Calu3 (cell line): ENCODE measurements at regions not wholly inside any gene's neighbourhood (a gene's known extent, or its start where the extent isn't known, plus 50 kb on each side); places are given as distances from the start of the nearest gene placed in this dataset.
"Not testable (repeated sequence)": the region's sequence is repeated elsewhere in the genome, so short reads cannot be mapped to it uniquely, and the experiment has no call there.

Experiments
- BruUV-seq: library from RNA; stranded (reverse); fragments of 400-500 nt; replicated peaks from 2 replicates; lab custom pipeline; 2021; lab: Mats Ljungman, UMichigan
- CTCF ChIA-PET: fragments of 300-600 bp; sonication (Branson Sonifier 250); formaldehyde crosslinking; loops from one replicate; lab custom pipeline; 2022; ENCODE audit warnings: antibody characterized with exemption; lab: Charles Lee
- DNase-seq: peaks from one replicate; pipeline ENCODE4 v3.0.0; 2022
- H3K27ac Mint-ChIP-seq: one replicate; pipeline ENCODE4 v1.8.0; 2022; ENCODE audit warnings: mixed read lengths; ENCODE audit not compliant: unreplicated experiment
- H3K27me3 Mint-ChIP-seq: one replicate; pipeline ENCODE4 v1.8.0; 2022; ENCODE audit warnings: mixed read lengths; ENCODE audit not compliant: unreplicated experiment
- H3K36me3 Mint-ChIP-seq: one replicate; pipeline ENCODE4 v1.8.0; 2022; ENCODE audit warnings: mild to moderate bottlenecking, moderate library complexity, mixed read lengths; ENCODE audit not compliant: insufficient read depth, unreplicated experiment
- H3K4me1 Mint-ChIP-seq: one replicate; pipeline ENCODE4 v1.8.0; 2022; ENCODE audit warnings: mild to moderate bottlenecking, low read depth, mixed read lengths; ENCODE audit not compliant: unreplicated experiment
- H3K4me3 Mint-ChIP-seq: one replicate; pipeline ENCODE4 v1.8.0; 2022; ENCODE audit warnings: mild to moderate bottlenecking, low read depth, moderate library complexity, mixed read lengths; ENCODE audit not compliant: unreplicated experiment
- H3K9me3 Mint-ChIP-seq: one replicate; pipeline ENCODE4 v1.8.0; 2022; ENCODE audit warnings: low read depth, mixed read lengths; ENCODE audit not compliant: unreplicated experiment
- CTCF ChIP-seq: fragments of 200-600 bp; IDR thresholded peaks from one replicate; pipeline ENCODE4 v1.8.0; 2022; ENCODE audit warnings: antibody characterized with exemption; ENCODE audit not compliant: unreplicated experiment
- intact Hi-C: fragments of 100-400 bp; cut with micrococcal nuclease; formaldehyde crosslinking; loops from one replicate; pipeline ENCODE4 v1.10.0; 2022; ENCODE audit not compliant: unreplicated experiment

- TF ChIP-seq CTCF: no peak
- no peaks in the 10 kb centered on the region for H3K4me1 Mint-ChIP-seq
- no peak overlapping the region for H3K4me3 Mint-ChIP-seq
- no peaks in the 10 kb centered on the region for H3K36me3 Mint-ChIP-seq
- intact Hi-C loops: no loop called here
- no peak overlapping the region for H3K27ac Mint-ChIP-seq
- peaks cover 5% of the 10 kb centered on the region for H3K9me3 Mint-ChIP-seq
- no peaks in the 10 kb centered on the region for H3K27me3 Mint-ChIP-seq
- no peak for DNase-seq
- CTCF ChIA-PET: no interaction called here
- BruUV-seq: no TSS peak
Observed at GRCh38 chr11:116037861-116038260, 533.6 kb upstream of the CADM1 start.

GRCh38 chr11:116035977-116036376 is 531.8 kb upstream of the CADM1 start:
- Mint-ChIP-seq H3K4me3 (no peak overlapping the region), H3K36me3 (no peaks in the 10 kb centered on the region), H3K27me3 (no peaks in the 10 kb centered on the region), H3K9me3 (peaks cover 12% of the 10 kb centered on the region), H3K27ac (no peak overlapping the region), H3K4me1 (no peaks in the 10 kb centered on the region)
- BruUV-seq: no TSS peak
- no peak for DNase-seq
- TF ChIP-seq CTCF: no peak
- CTCF ChIA-PET: no interaction called here
- intact Hi-C loops: no loop called here

GRCh38 chr11:116033931-116034553 is 529.8 kb upstream of the CADM1 start:
- H3K36me3 Mint-ChIP-seq: no peaks in the 10 kb centered on the region
- H3K4me3 Mint-ChIP-seq: no peak overlapping the region
- DNase-seq: no peak
- BruUV-seq: no TSS peak
- TF ChIP-seq CTCF: no peak
- peaks cover 12% of the 10 kb centered on the region for H3K9me3 Mint-ChIP-seq
- no peaks in the 10 kb centered on the region for H3K27me3 Mint-ChIP-seq
- intact Hi-C loops: no loop called here
- no peaks in the 10 kb centered on the region for H3K4me1 Mint-ChIP-seq
- CTCF ChIA-PET: no interaction called here
- no peak overlapping the region for H3K27ac Mint-ChIP-seq

- TF ChIP-seq CTCF: no peak
- DNase-seq: no peak
- H3K9me3 Mint-ChIP-seq: peaks cover 17% of the 10 kb centered on the region
- no peaks in the 10 kb centered on the region for H3K4me1 Mint-ChIP-seq
- BruUV-seq: no TSS peak
- H3K4me3 Mint-ChIP-seq: no peak overlapping the region
- no peaks in the 10 kb centered on the region for H3K36me3 Mint-ChIP-seq
- H3K27me3 Mint-ChIP-seq: no peaks in the 10 kb centered on the region
- intact Hi-C loops: no loop called here
- CTCF ChIA-PET: no interaction called here
- H3K27ac Mint-ChIP-seq: no peak overlapping the region
Observed at GRCh38 chr11:116030697-116031331, 526.6 kb upstream of the CADM1 start.

GRCh38 chr11:116028506-116028905 is 524.3 kb upstream of the CADM1 start:
- CTCF ChIA-PET, BruUV-seq: not testable (repeated sequence)

More at GRCh38 chr11:116028506-116028905, 524.3 kb upstream of the CADM1 start:
- H3K4me1 Mint-ChIP-seq, intact Hi-C loops, H3K27me3 Mint-ChIP-seq, H3K4me3 Mint-ChIP-seq, DNase-seq, H3K36me3 Mint-ChIP-seq, H3K27ac Mint-ChIP-seq: not testable (repeated sequence)
- peaks cover 21% of the 10 kb centered on the region for H3K9me3 Mint-ChIP-seq
